DMS114 treated with DMSO at 0.1 percent for 48 hours (cell line): ENCODE measurements at regions not wholly inside any gene's neighbourhood (a gene's known extent, or its start where the extent isn't known, plus 50 kb on each side); places are given as distances from the start of the nearest gene placed in this dataset.

Experiments
- DNase-seq: peaks from one replicate; lab custom pipeline; 2025; ENCODE audit not compliant: unreplicated experiment; lab: John Stamatoyannopoulos, UW

DNA sequence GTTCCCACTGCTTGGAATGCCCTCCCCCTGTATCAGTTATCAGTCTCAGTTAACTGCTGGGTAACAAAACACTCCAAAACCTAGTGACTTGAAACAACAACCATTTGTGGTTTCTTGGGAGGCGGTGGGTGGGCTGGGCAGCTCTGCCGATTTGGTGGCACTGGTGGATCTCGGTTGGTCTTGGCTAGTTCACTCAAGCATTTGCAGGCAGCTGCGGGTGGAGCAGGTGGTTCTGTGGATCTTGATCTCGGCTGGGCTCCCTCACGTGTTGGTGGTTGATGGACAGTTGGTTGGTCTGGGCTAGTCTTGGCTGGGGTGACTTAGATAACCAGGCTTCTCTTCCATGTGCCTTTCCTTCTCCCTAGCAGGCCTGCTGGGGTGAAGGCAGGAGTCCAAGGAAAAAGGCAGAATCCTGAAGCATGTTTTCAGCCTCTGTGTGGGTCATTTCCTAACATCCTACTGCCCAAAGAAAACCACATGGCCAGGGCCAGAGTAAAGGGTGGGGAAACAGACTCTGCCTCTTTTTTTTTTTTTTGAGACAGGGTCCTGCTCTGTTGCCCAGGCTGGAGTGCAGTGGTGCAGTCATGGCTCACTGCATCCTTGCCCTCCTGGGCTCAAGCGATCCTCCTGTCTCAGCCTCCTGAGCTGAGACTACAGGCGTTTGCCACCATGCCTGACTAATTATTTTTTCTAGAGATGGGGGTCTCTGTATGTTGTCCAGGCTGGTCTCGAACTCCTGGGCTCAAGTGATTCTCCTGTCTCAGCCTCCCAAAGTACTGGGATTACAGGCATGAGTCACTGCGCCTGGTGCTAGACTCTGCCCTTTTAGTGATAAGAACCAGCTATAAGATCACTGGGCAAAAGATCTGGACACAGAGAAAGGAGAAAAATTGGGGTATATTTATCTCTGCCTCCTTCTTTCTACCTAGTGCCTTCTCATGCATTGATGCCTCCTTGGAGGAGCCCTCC, 183.7 kb downstream of the RGS3 start:
- DNase-seq = no peak

GRCh38 chr9:113648048-113648447, 184.5 kb downstream of the RGS3 start:
- no peak for DNase-seq

DNA sequence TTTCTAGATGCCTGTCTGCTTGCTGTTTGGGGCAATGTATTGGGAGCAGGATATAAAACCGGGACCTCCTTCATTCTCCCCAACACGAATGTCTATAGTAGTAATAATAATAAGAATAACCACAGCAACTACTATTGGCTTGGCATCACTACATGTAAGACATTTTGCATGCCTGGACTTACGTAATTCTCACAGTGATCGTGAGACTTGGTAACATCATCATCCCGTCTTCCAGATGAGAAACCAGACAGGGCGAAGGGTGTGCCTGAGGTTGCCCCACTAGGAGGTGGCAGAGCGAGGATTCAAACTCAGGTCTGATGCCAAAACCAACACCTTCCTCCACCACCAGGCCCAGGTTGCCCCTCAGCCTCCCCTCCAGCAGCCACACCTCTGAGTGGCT, 185.1 kb downstream of the RGS3 start:
- DNase-seq = no peak

GRCh38 chr9:113649054-113649453, 185.5 kb downstream of the RGS3 start:
- DNase-seq = no peak

- no peak for DNase-seq
These were observed 186.3 kb downstream of the RGS3 start for GRCh38 chr9:113649855-113650206.

DNA sequence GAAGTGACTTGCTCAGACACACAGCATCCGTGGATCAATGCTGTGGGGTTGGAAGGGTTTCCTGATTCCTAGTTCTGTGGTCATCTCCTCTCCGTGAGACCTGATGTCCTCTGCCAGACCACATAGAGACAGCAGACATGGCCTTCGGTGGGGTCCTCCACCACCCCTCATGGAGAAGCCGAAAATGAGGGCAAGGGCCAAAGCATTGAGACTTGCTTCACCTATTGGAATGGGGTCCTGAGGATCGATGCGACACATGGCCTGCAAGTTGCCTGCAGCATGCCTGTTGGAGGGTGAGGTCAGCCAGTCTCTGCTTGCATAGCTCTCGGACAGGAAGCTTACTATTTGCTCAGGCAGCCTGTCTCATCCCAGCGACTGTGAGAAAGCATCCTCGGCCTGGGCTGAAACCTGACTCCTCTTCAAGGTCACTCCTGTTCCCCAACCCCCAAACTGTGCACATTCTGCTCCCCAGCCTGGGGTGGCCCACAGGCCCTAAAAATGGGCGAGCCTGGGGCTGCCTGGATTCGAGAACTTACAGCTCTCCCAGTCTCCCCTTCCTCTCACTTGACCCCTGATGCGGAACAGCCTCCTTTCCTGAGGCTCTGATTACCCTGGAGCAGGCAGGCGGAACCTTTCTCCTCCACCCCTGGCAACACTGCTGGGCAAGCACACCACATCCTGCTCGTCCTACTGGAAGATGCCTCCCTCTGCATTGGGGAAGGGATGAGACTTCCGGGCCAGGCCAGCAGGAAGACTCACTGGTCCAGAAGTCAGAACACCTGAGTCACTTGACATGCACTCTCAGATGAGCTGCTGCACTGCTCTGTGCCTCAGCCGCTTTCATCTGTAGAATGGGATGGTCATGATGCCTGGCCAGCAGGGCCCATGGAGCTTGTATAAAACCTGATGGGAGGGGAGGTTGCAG, 186.9 kb downstream of the RGS3 start:
- no peak for DNase-seq

DNA sequence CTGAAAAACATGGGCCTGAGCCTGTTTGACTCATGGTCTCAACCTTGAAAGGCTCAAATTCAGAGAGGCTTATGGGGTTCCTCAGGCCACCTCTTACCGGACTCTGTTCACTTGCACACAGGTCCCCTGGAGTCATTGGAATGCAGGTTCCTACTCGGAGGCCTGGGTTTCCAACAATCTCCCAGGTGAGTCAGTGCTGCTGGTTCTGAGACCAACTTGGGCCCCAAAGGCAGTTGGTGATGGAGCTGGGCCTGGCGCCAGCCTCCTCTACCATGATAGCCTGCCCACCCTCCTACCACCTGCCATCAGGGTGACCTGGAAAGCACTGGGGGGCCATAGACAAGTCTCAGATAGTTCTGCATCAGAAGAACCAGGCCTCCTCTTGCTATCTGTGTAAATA, 188.4 kb downstream of the RGS3 start:
- DNase-seq = no peak

DNA sequence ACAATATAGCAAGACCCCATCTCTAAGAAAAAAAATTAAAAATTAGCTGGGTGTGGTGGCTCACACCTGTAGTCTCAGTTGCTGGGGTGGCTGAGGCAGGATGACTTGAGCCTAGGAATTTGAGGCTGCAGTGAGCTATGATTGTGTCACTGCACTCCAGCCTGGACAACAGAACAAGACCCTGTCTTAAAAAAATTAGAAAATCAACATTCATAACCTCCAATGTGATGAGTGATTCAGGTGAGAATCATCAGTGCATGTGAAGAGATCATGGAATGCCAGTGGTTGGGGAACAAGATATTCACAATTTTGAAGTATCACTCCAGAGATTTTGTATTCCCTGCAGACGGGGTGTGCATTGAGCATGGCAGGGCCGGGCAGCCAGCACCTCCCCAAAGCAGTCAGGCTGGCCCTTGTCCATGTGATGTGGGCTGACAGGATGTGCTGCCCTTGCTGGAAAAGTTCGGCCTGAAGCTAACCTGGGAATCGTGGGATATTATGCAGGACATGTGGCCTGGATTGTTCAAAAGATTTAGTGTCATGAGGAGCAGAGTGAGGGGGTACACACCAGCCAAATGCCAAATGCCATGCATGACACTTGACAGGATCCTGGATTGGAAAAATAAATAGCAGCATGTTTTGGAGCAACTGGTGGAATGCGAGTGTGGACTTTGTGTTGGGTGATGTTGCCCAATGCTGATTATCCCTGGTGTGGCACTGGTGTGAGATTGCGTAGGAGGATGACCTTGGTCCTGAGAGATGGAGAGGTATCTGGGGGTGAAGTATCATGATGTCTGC, 189.0 kb downstream of the RGS3 start:
- DNase-seq = no peak

GRCh38 chr9:113653746-113654604, 190.4 kb downstream of the RGS3 start:
- DNase-seq = no peak

GRCh38 chr9:113654605-113655428, 191.3 kb downstream of the RGS3 start:
- DNase-seq = no peak

- no peak for DNase-seq
These were observed 193.5 kb downstream of the RGS3 start for GRCh38 chr9:113656771-113657670.

DNA sequence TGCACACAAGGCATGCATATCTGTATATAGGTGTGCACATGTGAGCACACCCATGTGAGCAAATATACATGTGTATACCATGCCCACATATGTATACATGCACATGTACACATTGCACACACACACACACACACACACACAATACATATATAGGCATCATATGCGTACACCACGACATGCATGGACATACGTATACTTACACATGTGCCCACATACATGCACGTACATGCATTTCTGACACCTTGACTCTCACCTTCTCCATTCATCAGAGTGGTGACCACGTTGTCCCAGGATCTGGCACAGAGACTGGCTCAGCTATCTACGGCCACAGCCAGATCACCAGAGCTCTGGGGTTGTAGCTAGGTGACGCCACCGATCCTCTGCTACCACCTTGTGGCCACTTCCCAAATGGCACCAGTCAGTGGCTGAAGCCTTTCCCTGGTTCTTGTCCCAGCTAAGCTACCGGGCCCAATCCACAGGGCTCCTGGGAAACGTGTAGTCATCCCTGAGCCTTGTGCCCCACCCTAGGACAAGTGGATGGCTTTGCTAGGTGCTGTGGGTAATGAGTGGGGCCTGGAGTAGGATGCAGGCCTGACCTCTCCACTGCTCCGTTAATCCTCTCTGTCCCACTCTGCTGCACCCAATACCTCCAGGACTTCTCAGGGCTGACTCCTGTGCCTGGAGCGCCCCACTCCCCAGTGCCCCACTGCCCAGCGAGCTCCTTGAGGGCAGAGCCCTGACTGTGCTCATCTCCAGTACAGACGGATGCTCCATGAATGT, 194.4 kb downstream of the RGS3 start:
- DNase-seq = peak; percentile 39

DNA sequence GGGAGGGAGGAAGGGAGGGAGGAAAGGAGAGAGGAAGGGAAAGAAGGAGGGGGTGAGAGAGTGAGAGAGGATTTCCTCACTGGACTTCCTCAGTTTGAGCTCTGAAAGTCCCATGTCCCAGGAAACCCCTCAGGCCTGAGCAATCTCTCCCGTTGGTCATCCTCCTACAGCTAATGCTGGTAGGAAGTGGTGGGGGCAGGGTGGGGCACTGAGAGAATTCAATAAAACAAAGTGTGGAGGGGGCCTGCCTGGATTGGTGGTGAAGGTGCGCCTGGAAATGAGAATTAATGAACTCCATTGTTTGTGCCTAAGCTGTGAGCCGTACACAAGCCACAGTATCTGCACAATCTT, 195.0 kb downstream of the RGS3 start:
- DNase-seq = no peak

GRCh38 chr9:113659039-113659438, 195.5 kb downstream of the RGS3 start:
- DNase-seq = no peak

GRCh38 chr9:113659740-113660139, 196.2 kb downstream of the RGS3 start:
- no peak for DNase-seq

GRCh38 chr9:113660196-113660595, 196.7 kb downstream of the RGS3 start:
- no peak for DNase-seq

GRCh38 chr9:113661074-113661473, 197.5 kb downstream of the RGS3 start:
- no peak for DNase-seq
